DND-41 (cell line): ENCODE measurements at regions not wholly inside any gene's neighbourhood (a gene's known extent, or its start where the extent isn't known, plus 50 kb on each side); places are given as distances from the start of the nearest gene placed in this dataset.
A peak's percentile ranks its signal among the peaks of the same experiment; 100 is the strongest.

Experiments
- ATAC-seq: fragments of 200-7000 bp; cut with Tn5 transposase; 3 replicates; pipeline ENCODE4 v1.9.1; 2021; ENCODE audit warnings: low read depth; ENCODE audit not compliant: insufficient read depth
- DNase-seq: peaks from one replicate; pipeline ENCODE4 v3.0.0-alpha.2; 2020
- H2AFZ ChIP-seq: 2 replicates; pipeline ENCODE4 v1.6.0; 2012; ENCODE audit warnings: low read depth, low read length
- H3K27ac ChIP-seq: 2 replicates; pipeline ENCODE4 v1.5.1; 2012; ENCODE audit warnings: low read length, inconsistent platforms
- H3K27me3 ChIP-seq: fragments of 200-600 bp; sonication (generic); 2 replicates; pipeline ENCODE4 v1.6.0; 2012; ENCODE audit warnings: low read length, mild to moderate bottlenecking, inconsistent platforms; ENCODE audit not compliant: insufficient read depth, poor library complexity
- H3K36me3 ChIP-seq: 2 replicates; pipeline ENCODE4 v1.5.1; 2012; ENCODE audit warnings: low read length, inconsistent platforms; ENCODE audit not compliant: insufficient read depth
- H3K4me1 ChIP-seq: 2 replicates; pipeline ENCODE4 v1.5.1; 2012; ENCODE audit warnings: mild to moderate bottlenecking, low read length; ENCODE audit not compliant: insufficient read depth
- H3K4me2 ChIP-seq: 2 replicates; pipeline ENCODE4 v1.6.0; 2012; ENCODE audit warnings: mild to moderate bottlenecking, moderate library complexity, low read length, inconsistent platforms; ENCODE audit not compliant: insufficient read depth
- H3K4me3 ChIP-seq, 2 experiments: fragments of 200-600 bp in 1 of 2; shearing (Covaris generic) in 1 of 2; 2 replicates each; pipeline ENCODE4 v1.5.1; 2012 to 2016; ENCODE audit warnings: inconsistent platforms in 2 of 2, low read length in 2 of 2, mild to moderate bottlenecking in 2 of 2, low read depth in 1 of 2, moderate library complexity in 1 of 2
- H3K79me2 ChIP-seq: 2 replicates; pipeline ENCODE4 v1.6.0; 2012; ENCODE audit warnings: low read length, inconsistent platforms; ENCODE audit not compliant: insufficient read depth
- H3K9ac ChIP-seq: 2 replicates; pipeline ENCODE4 v1.6.0; 2012; ENCODE audit warnings: low read depth, mild to moderate bottlenecking, inconsistent platforms, low read length, moderate library complexity
- H3K9me3 ChIP-seq: 2 replicates; pipeline ENCODE4 v1.5.1; 2012; ENCODE audit warnings: low read length, moderate library complexity, mild to moderate bottlenecking, inconsistent platforms; ENCODE audit not compliant: insufficient read depth, severe bottlenecking
- H4K20me1 ChIP-seq: 2 replicates; pipeline ENCODE4 v1.6.0; 2012; ENCODE audit warnings: low read length; ENCODE audit not compliant: insufficient read depth
- EZH2 ChIP-seq: IDR thresholded peaks from 3 replicates; pipeline ENCODE4 v1.6.1; 2012; ENCODE audit warnings: borderline replicate concordance, low read depth, mild to moderate bottlenecking, moderate library complexity, low read length, inconsistent platforms; ENCODE audit not compliant: severe bottlenecking
- TF ChIP-seq, protein P1 (sequence below): IDR thresholded peaks from 2 replicates; pipeline ENCODE4 v1.5.1; 2012; ENCODE audit warnings: borderline replicate concordance, low read length, moderate library complexity, mild to moderate bottlenecking; ENCODE audit not compliant: poor library complexity, severe bottlenecking; ENCODE audit errors: extremely low read depth

- Histone ChIP-seq H3K27me3 (no peaks in the 10 kb centered on the region), H3K4me3 (no peak overlapping the region), H3K4me2 (peak overlapping the region; percentile 61), H3K27ac (peak overlapping the region; percentile 88), H3K9ac (peak overlapping the region; percentile 46), H3K9me3 (no peaks in the 10 kb centered on the region), H3K36me3 (no peaks in the 10 kb centered on the region), H2AFZ (peak overlapping the region; percentile 65; the same call in 1 of the 2 replicates), H4K20me1 (no peaks in the 10 kb centered on the region), H3K79me2 (no peaks in the 10 kb centered on the region), H3K4me1 (peaks cover 60% of the 10 kb centered on the region)
- DNase-seq = no peak
- TF ChIP-seq EZH2 = no peak
- TF ChIP-seq, protein P1, sequence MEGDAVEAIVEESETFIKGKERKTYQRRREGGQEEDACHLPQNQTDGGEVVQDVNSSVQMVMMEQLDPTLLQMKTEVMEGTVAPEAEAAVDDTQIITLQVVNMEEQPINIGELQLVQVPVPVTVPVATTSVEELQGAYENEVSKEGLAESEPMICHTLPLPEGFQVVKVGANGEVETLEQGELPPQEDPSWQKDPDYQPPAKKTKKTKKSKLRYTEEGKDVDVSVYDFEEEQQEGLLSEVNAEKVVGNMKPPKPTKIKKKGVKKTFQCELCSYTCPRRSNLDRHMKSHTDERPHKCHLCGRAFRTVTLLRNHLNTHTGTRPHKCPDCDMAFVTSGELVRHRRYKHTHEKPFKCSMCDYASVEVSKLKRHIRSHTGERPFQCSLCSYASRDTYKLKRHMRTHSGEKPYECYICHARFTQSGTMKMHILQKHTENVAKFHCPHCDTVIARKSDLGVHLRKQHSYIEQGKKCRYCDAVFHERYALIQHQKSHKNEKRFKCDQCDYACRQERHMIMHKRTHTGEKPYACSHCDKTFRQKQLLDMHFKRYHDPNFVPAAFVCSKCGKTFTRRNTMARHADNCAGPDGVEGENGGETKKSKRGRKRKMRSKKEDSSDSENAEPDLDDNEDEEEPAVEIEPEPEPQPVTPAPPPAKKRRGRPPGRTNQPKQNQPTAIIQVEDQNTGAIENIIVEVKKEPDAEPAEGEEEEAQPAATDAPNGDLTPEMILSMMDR = no peak
- ATAC-seq = no peak; the same call in 2 of the 3 replicates
Measured at GRCh38 chr20:53847837-53848170, 222.6 kb downstream of the BCAS1 start.

- H3K9me3 ChIP-seq = no peaks in the 10 kb centered on the region
- peak; percentile 66 for DNase-seq
- no peaks in the 10 kb centered on the region for H3K27me3 ChIP-seq
- peaks cover 65% of the 10 kb centered on the region for H3K4me1 ChIP-seq
- no peaks in the 10 kb centered on the region for H4K20me1 ChIP-seq
- peak overlapping the region; percentile 61 for H3K4me2 ChIP-seq
- no peaks in the 10 kb centered on the region for H3K79me2 ChIP-seq
- no peaks in the 10 kb centered on the region for H3K36me3 ChIP-seq
- H2AFZ ChIP-seq = peak overlapping the region; percentile 65
- ATAC-seq = peak; percentile 88
- peak overlapping the region; percentile 88 for H3K27ac ChIP-seq
- TF ChIP-seq, protein P1 = no peak
- no peak for TF ChIP-seq EZH2
- peak overlapping the region; percentile 46 for H3K9ac ChIP-seq
- H3K4me3 ChIP-seq = peak overlapping the region in 1 of 2 experiments; percentile 41; a peak in 2 of 4 replicates
Measured at GRCh38 chr20:53847139-53847836, 223.1 kb downstream of the BCAS1 start.

- ATAC-seq (no peak), DNase-seq (no peak)
- no peaks in the 10 kb centered on the region for H3K9me3 ChIP-seq
- H3K4me3 ChIP-seq = no peak overlapping the region; a peak in 1 of 4 replicates
- H3K79me2 ChIP-seq = no peaks in the 10 kb centered on the region
- peak overlapping the region; percentile 61 for H3K4me2 ChIP-seq
- no peaks in the 10 kb centered on the region for H3K27me3 ChIP-seq
- H3K9ac ChIP-seq = peak overlapping the region; percentile 46
- H3K4me1 ChIP-seq = peaks cover 71% of the 10 kb centered on the region
- H4K20me1 ChIP-seq = no peaks in the 10 kb centered on the region
- H3K36me3 ChIP-seq = no peaks in the 10 kb centered on the region
- peak overlapping the region; percentile 65 for H2AFZ ChIP-seq
- H3K27ac ChIP-seq = peak overlapping the region; percentile 88
- TF ChIP-seq, protein P1 = no peak
- TF ChIP-seq EZH2 = no peak
Measured at GRCh38 chr20:53846640-53847039, 223.8 kb downstream of the BCAS1 start.

- no peak overlapping the region for H3K4me3 ChIP-seq
- H3K79me2 ChIP-seq = no peaks in the 10 kb centered on the region
- peaks cover 72% of the 10 kb centered on the region for H3K4me1 ChIP-seq
- DNase-seq (no peak), ATAC-seq (no peak)
- H3K27ac ChIP-seq = peak overlapping the region; percentile 49
- no peaks in the 10 kb centered on the region for H3K9me3 ChIP-seq
- no peak overlapping the region for H3K9ac ChIP-seq
- no peaks in the 10 kb centered on the region for H4K20me1 ChIP-seq
- H3K36me3 ChIP-seq = no peaks in the 10 kb centered on the region
- no peak overlapping the region for H2AFZ ChIP-seq
- TF ChIP-seq, protein P1 = no peak
- no peak for TF ChIP-seq EZH2
- no peaks in the 10 kb centered on the region for H3K27me3 ChIP-seq
- H3K4me2 ChIP-seq = no peak overlapping the region
Measured at GRCh38 chr20:53845980-53846379, 224.4 kb downstream of the BCAS1 start.
